ENCODE measurements at regions not wholly inside any gene's neighbourhood (a gene's known extent, or its start where the extent isn't known, plus 50 kb on each side); places are given as distances from the start of the nearest gene placed in this dataset.

- H3K27me3 ChIP-seq = no peaks in the 10 kb centered on the region
- no peak for DNase-seq
- no peak overlapping the region for H3K4me3 ChIP-seq
- intact Hi-C loops (cut with DNase I; ENCODE audit: low total_unique reads) = no loop called here
- H3K4me1 ChIP-seq = no peaks in the 10 kb centered on the region
- no peaks in the 10 kb centered on the region for H3K9me3 ChIP-seq
- TF ChIP-seq EP300 (IDR thresholded peaks at IDR 0.05) (no peak), POLR2A (IDR thresholded peaks at IDR 0.05) (no peak), POLR2AphosphoS5 (IDR thresholded peaks at IDR 0.05) (no peak)
- TF ChIP-seq, protein P1, sequence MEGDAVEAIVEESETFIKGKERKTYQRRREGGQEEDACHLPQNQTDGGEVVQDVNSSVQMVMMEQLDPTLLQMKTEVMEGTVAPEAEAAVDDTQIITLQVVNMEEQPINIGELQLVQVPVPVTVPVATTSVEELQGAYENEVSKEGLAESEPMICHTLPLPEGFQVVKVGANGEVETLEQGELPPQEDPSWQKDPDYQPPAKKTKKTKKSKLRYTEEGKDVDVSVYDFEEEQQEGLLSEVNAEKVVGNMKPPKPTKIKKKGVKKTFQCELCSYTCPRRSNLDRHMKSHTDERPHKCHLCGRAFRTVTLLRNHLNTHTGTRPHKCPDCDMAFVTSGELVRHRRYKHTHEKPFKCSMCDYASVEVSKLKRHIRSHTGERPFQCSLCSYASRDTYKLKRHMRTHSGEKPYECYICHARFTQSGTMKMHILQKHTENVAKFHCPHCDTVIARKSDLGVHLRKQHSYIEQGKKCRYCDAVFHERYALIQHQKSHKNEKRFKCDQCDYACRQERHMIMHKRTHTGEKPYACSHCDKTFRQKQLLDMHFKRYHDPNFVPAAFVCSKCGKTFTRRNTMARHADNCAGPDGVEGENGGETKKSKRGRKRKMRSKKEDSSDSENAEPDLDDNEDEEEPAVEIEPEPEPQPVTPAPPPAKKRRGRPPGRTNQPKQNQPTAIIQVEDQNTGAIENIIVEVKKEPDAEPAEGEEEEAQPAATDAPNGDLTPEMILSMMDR (IDR thresholded peaks at IDR 0.05) = no peak
- H3K36me3 ChIP-seq = no peaks in the 10 kb centered on the region
- no peak overlapping the region for H3K27ac ChIP-seq
- 56 to 95% (median 91%) methylated on average over 1 of the region's 1 CpG for WGBS, 5 donors
These were observed 226.6 kb upstream of the EDNRB start for GRCh38 chr13:78145276-78145675.

DNA sequence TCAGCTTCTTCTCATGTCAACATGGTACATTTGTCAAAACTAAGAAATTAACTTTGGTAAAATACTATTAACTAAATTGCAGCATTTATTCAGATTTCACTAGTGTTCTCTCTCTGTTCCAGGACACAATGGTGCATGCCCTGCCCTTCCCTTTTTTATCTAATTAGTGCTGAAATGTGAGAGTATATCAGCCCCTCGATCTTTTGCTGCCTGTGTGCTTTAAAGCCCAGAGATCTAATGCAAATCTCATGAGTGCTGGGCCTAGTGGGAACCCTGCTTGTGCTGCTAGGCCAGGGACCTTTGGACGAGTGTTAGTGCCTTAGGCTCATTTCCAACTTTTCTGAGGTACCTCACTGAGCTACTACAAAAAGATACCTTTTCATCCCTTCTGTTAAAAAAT lies 221.1 kb upstream of the EDNRB start:
- WGBS, 5 donors = 14 to 40% (median 25%) methylated on average over 2 of the region's 2 CpGs
- Histone ChIP-seq H3K27me3 (no peaks in the 10 kb centered on the region), H3K4me3 (no peak overlapping the region), H3K27ac (no peak overlapping the region), H3K36me3 (no peaks in the 10 kb centered on the region), H3K9me3 (no peaks in the 10 kb centered on the region), H3K4me1 (peaks cover 0 to 6% (median 3%) of the 10 kb centered on the region in 4 donors)
- intact Hi-C loops (cut with DNase I; ENCODE audit: low total_unique reads) = loop anchor here (5.0 kb wide), 1 partner anchor 838 kb away; no protein-coding TSS in a partner anchor
- no peak for DNase-seq
- no peak for TF ChIP-seq EP300 (IDR thresholded peaks at IDR 0.05)
- TF ChIP-seq POLR2AphosphoS5 (IDR thresholded peaks at IDR 0.05) = no peak
- TF ChIP-seq, protein P1 (IDR thresholded peaks at IDR 0.05) = no peak
- no peak for TF ChIP-seq POLR2A (IDR thresholded peaks at IDR 0.05)

GRCh38 chr13:78138756-78139155 lies 220.1 kb upstream of the EDNRB start:
- Histone ChIP-seq H3K27me3 (no peaks in the 10 kb centered on the region), H3K4me3 (no peak overlapping the region), H3K9me3 (no peaks in the 10 kb centered on the region), H3K36me3 (no peaks in the 10 kb centered on the region), H3K27ac (no peak overlapping the region), H3K4me1 (peaks cover 0 to 6% (median 3%) of the 10 kb centered on the region in 4 donors)
- intact Hi-C loops (cut with DNase I; ENCODE audit: low total_unique reads) = loop anchor here (5.0 kb wide), 1 partner anchor 839 kb away; no protein-coding TSS in a partner anchor
- WGBS, 5 donors = 71 to 77% (median 74%) methylated on average over 2 of the region's 2 CpGs
- TF ChIP-seq POLR2AphosphoS5 (IDR thresholded peaks at IDR 0.05) (no peak), POLR2A (IDR thresholded peaks at IDR 0.05) (no peak), EP300 (IDR thresholded peaks at IDR 0.05) (no peak)
- TF ChIP-seq, protein P1 (IDR thresholded peaks at IDR 0.05) = no peak
- DNase-seq = no peak

DNA sequence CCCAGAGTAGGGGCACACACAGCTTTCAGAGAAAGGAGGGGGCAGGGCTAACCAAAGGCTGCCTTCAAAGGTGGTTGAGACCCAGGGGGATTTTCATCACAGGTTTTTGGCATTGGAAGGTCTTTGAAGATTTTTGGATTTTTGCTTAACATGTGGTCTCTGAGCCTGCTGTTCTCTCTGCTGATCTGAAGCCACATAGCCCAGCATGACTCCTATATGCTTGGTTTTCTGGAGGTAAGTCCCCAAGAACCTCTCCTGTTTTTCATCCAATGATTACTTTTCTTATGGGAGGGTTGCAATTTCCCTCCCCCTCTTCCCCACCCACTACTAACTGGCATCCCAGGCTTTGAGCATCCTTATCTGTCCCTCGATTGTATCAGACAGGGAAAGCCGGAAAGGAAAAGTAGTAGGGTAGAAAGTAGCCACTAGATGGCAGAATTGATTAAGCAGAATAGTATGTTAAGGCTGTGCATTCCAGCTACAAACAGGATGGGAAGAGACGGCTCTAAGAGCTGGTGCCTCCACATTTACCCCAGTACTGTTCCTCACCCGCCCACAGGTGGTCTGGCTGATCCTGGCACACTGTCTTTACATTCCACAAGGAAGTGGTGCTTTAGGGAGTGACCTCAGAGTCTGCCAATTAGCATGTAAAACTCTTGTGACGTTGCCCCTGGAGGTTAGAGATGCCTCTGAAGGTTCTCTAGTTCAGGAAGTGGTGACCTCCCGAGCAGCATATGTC lies 218.9 kb upstream of the EDNRB start:
- 5 to 12% (median 8%) methylated on average over 6 of the region's 6 CpGs for WGBS, 5 donors

More for the DNA sequence above, 218.9 kb upstream of the EDNRB start:
- Histone ChIP-seq H3K4me3 (no peak overlapping the region), H3K27me3 (no peaks in the 10 kb centered on the region), H3K27ac (no peak overlapping the region), H3K9me3 (no peaks in the 10 kb centered on the region), H3K36me3 (no peaks in the 10 kb centered on the region), H3K4me1 (peaks cover 0 to 6% (median 3%) of the 10 kb centered on the region in 4 donors)
- TF ChIP-seq, protein P1 (IDR thresholded peaks at IDR 0.05) = peak in 5 of 7 experiments; percentile 15 to 59 (median 54)
- no peak for TF ChIP-seq POLR2A (IDR thresholded peaks at IDR 0.05)
- no peak for TF ChIP-seq POLR2AphosphoS5 (IDR thresholded peaks at IDR 0.05)
- TF ChIP-seq EP300 (IDR thresholded peaks at IDR 0.05) = no peak
- DNase-seq = peak in 1 of 2 donors; percentile 76
- intact Hi-C loops (cut with DNase I; ENCODE audit: low total_unique reads) = loop anchor here (5.0 kb wide), 1 partner anchor 840 kb away; no protein-coding TSS in a partner anchor
